ENCODE measurements at regions not wholly inside any gene's neighbourhood (a gene's known extent, or its start where the extent isn't known, plus 50 kb on each side); places are given as distances from the start of the nearest gene placed in this dataset.

DNA sequence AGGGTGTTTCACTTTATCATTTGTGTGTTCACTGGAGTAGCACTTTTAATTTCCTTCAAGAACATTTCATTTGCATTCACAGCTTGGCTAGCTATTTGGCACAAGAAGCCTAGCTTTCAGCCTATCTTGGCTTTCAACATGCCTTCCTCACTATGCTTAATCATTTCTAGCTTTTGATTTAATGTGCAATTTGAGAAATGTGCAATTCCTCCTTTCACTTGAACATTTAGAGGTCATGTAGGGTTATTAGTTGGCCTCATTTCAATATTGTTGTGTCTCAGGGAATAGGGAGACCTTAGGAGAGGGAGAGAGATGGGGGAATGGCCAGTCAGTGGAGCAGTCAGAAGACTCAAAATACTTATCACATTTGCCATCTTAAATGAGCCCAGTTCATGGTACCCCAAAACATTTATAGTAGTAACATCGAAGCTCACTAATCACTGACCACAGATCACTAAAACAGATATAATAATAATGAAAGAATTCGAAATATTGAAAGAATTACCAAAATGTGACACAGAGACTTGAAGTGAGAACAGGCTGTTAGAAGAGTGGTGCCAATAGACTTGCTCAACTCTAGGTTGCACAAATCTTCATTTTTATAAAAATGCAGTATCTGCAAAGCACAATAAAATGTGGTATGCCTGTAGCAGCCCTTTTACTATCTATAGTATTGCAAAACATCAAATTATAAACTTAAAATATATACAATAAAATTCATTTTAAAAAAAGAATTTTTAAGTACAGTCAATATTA is 561.2 kb downstream of the METTL4 start:
- FAIRE-seq (no peak), DNase-seq (ENCODE audit: low spot score) (no peak)

DNA sequence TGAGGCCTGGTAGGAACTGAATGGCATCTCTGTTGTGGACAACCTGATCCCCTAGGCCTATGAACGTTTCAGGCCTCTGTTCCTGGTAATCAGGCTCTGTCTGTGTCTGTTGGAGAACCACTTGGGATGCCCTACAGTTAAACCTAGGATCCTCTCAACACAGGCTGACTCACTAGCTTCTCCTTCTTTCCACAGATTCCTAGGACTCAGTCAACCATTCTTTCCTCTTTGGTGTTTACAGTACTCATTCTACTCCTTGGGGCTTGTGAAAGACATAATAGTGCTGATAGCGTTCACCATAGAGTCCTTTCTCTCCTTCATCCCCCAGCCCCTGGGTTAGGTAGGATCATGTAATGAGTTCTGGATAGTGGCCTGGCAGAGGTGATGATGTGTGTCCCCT is 544.3 kb downstream of the METTL4 start:
- FAIRE-seq (peak; percentile 93), DNase-seq (ENCODE audit: low spot score) (peak; percentile 90)

DNA sequence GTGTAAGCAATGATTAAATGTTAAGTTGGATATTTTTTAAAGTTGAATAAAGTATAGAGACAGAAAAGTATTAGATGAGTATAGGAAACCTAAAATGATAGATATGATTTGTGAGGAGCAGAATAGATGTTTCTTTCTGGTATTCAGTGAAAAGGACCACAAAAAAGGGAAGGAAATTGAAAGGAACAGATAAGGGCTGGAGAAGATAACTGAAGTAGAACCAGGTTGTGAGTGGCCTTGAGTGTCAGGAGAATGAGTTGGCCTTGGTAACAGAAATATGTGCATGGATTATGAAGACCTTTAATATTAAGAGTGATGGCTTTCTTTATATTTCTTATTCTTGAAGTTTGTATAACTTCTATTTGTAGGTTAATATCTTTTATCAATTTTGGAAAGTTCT is 543.5 kb downstream of the METTL4 start:
- no peak for DNase-seq (ENCODE audit: low spot score)
- no peak for FAIRE-seq

DNA sequence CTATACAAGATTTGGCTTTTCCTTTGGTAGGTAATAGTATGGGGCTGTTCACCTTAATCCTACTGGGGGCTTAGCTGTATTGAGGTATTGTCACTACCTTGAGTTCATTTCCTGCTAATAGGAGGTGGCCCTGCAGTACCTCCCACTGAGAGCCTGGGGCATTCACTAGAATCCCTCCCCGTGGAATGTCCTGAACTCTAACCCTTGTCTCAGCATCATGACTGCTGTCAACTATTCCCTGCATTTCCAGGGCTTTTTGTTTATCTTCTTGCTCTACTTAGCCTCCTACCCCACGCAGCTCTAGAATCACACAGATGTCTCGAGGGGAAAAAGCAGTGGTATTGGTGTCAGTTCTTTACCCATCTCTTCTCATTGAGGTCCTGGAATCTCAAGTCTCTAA is 542.3 kb downstream of the METTL4 start:
- DNase-seq (ENCODE audit: low spot score) (no peak), FAIRE-seq (no peak)

DNA sequence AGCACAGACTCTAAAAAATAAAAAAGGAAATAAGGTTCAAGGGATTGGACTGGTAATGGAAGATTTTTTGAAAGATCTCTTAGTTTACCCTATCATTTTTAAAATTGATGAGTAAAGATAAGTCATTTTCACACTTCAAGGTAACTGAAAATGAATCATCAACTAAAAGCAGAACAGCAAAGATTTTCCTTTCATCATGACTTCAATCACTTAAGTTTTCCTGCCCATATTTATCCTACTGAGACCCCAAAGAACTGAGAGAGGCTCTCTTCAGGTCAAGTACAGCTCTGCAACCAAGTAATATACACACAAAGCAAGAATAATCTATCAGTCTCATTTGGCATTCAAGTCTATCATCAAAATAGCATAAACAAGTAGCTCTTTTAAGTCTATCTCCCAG is 540.7 kb downstream of the METTL4 start:
- DNase-seq (ENCODE audit: low spot score) (no peak), FAIRE-seq (no peak)

DNA sequence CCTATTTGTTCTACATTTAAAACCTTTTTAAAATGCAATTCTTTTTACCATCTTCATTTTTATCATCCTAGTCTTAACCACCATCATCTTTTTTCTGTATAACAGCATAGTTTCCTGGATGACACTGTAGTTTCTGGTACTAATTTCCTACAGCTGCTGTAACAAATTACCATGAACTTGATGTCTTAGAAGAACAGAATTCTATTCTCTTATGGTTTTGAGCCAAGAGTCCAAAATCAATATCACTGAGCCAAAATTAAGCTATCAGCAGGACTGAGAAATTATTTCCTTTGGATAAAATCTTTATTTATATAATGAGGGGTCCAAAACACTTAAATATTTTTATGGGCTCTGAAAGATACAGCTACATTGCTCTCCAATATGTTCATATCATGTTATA is 539.3 kb downstream of the METTL4 start:
- DNase-seq (ENCODE audit: low spot score), result no peak
- FAIRE-seq, result no peak

DNA sequence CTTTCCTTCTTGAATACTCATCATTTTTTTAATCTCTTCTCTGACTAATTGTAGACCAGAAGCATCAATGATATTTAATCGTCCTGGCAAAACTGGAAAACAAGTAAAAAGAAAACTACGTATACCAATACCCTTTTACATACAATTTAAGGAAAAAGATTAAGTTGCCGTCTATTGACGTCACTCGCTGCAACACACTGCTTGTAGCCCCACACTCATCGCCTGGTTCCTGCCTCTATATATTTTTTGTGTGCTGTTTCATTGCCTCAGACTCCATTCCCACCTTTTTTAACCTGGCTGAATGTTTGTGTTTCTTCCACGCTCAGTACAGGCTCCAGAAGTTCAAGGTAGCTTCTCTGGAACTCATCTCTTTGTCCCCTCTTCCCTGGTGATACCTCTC is 536.2 kb downstream of the METTL4 start:
- FAIRE-seq (no peak), DNase-seq (ENCODE audit: low spot score) (no peak)

DNA sequence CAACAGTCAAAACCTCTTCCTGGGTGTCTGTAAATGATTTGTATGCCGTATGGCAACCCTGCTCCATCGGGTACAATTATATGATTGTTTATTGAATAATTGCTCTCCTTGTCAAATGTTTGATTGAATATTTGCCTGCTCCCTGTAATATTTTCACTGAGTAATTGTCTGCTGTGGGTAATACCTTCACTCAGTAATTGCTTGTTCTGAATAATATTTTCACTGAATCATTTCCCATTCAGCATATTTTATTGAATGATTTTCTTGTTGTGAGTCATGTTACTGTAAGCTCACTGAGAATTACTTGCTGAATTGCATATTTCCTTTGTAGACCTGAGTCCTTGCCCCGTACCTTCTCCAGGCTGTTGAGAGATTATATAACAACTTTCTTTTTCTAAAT is 535.2 kb downstream of the METTL4 start:
- FAIRE-seq, result peak; percentile 18
- peak; percentile 10 for DNase-seq (ENCODE audit: low spot score)

DNA sequence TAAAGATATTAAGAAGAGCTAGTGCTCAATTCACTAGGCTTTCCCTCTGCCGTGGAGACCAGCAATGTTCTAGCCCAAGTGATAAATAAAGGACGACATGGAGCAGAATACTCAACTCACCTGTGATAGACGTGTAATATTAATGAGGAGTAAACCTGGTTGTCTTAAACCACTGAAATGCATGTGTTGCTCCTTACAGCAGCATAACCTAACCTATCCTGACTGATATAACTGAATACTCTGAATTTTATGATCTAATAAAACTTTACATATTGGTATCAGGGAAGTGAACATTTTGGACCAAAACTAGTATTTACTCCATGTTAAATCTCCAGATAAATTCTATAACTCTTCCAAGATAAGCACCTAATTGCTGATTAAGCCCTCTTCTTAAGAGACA is 531.0 kb downstream of the METTL4 start:
- DNase-seq (ENCODE audit: low spot score) (no peak), FAIRE-seq (no peak)

DNA sequence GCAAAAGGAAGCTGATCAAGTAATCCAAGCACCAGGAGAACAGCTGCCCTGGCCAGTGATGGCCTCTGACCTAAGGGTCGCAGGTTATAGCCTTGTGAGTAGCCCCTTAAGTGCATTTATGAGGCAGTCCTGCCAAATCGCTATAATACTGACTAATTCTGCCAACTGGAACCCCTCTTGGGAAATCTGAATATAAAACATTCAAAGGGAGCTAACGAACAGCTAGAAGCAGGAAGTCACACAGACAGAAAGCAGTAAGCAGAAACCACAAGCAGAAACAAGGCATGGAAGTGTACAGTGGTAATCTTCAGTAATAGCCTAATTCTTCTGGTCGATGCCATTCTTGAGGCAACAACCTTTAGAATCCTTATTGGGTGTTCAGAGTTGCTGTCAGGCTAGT is 521.3 kb downstream of the METTL4 start:
- FAIRE-seq, result peak; percentile 74
- DNase-seq (ENCODE audit: low spot score), result peak; percentile 65

DNA sequence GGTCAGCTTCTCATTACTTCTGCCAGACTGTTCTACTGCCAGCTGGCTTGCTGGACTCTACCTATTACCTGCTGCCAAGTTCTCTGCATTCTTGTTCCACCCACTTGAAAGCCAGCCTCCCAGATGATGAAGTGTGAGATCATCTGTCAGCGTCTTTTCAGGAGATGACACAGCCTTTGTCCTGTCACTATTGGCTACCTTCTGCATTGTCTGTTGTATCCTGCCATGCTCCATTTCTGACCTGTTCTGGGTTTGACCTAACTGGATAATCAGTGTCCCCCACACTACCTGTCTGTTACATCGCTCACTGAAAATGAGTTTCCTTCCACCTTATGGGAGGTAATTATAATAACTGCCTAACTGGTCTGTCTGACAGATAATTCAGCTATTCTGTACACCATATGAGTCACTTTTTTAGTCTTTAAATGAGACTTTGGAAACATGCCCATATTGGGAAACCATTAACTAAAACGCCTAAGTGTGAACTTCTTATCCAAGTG is 520.6 kb downstream of the METTL4 start:
- DNase-seq (ENCODE audit: low spot score), result peak; percentile 87
- peak; percentile 86 for FAIRE-seq

DNA sequence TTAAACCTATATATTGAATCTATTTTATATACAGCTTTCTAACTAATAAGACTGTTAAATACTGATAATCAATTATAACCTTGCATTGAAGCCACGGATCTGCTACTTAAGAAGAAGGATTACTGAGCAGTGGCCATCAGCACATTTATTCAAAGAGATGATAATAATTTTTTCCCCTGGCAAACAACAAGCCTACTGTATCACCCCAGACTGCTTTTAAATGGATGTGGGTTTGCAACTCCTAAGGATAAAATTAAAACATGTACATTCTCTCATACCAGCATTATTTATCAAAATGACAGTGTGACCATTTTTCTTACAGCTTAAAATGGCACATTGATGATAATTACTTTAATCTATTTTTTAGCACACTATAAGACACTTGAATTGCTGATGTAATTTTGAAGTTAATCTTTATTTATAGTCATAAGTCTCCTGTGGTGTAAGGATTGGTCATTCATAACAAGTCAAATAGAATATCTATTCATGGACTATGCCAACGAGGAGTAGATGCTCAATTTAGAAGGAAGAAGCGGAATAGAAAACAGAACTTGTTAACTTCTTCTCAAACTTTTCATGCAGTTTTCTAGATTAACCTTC is 517.7 kb downstream of the METTL4 start:
- FAIRE-seq (no peak), DNase-seq (ENCODE audit: low spot score) (no peak)

DNA sequence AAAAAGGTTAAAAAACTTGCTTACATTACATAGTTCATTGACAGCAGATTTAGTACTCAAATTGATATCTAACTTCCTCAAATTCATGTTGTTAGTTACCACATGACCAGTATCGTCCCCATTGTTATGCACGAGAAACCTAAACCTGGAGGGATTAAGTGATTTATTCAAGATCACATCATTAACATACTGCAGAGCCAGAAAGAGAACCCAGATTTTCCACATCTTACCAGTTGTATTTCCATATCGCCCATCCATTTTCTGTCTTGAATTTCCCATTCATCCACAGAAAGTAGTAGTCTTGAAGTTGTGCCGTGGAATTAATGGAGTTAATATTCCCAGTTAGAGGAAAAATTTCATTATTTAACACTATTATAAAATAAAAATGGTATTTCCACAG is 512.0 kb downstream of the METTL4 start:
- no peak for FAIRE-seq
- DNase-seq (ENCODE audit: low spot score), result no peak

DNA sequence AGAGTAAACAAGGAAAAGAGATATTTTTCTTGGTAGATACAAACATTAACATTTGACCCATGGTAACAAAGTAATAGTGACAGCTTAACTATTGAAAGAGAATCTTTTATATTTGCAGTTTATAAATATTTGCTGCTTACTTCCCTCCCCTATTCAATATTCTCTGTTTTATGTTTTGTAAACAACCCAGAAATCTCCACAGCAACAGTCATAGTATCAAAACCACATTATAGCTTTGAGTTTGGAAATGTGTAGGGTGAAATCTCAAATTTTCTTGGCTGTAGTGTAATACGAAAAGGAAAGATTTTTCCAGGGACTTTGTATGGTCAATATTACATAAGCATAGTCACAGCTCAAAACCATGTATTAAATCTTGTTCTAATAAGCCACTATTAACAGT is 511.2 kb downstream of the METTL4 start:
- FAIRE-seq (no peak), DNase-seq (ENCODE audit: low spot score) (no peak)

DNA sequence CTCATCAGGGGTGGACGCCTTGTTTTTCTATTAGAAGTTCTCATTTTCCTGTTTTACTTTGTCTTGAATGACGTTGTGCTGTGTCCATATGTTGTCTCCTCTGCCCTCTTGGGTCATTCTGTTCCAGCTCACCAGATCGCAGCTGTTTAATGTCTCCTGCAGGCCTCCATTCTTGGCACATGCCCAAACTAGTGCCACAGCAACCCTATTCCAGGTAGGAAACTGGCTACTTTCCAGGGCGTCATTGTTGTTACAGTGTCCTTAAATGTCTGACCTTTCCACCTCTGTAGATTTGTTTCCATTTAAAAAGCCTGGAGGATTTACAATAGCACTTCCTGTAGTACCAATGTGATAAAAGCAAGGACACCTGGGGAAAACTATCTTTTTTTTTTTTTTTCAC is 500.7 kb downstream of the METTL4 start:
- FAIRE-seq (no peak), DNase-seq (ENCODE audit: low spot score) (no peak)

DNA sequence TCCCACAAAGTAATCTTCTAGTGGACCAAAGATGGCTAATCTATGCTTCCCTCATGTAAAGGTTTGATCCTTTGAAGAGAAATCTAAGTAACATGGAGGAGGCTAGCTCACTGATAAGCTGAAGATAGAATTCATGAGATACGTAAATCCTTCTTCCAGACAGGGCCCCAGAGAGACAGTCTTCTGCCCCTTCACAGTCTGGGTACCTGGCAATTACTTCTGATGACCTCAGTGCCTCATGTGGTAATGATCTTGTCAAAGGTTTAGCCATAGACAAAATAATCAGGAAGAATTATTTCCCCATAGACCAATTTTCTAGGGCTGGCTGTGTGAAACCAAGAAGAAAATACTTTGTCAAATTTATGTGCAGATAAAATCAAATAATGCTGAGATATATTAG is 495.8 kb downstream of the METTL4 start:
- FAIRE-seq (no peak), DNase-seq (ENCODE audit: low spot score) (no peak)

DNA sequence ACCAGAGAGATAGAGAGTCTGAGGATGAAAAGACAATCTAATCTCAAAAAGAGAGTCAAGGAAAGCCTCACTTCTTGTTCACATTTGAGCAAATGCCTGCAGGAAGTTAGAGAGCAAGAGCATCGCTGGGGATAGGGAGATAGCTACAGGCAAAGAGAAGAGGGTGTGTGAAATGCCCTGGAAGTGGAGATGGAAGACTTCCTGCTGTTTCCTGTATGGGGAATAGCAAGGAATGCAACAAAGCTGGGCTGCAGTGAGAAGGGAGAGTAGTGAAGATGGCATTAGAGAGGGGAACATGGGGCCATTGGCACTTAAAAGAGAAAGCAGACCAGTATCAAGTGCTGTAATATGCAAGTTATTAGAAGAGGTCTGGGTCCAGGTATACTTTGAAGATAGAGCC is 488.6 kb downstream of the METTL4 start:
- FAIRE-seq (no peak), DNase-seq (ENCODE audit: low spot score) (no peak)

DNA sequence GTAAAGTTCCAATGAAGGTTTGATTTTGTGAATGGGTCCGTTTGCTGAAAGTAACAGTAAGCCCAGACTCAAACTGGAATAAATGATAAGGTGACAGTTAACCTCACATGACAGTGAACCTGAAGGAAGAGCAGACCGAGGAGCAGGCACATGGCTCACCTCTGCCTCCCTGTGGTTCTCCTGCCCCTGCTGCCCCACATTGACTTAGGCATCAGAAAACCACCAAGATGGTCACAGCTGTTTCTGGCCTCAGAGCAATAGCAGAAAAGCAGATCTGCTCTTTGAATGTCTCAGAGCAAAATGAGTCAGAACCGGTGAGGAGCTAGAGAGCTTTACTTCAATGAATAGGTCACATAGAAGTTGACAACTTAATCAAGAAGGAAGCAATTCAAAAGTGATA is 487.6 kb downstream of the METTL4 start:
- FAIRE-seq (no peak), DNase-seq (ENCODE audit: low spot score) (no peak)

DNA sequence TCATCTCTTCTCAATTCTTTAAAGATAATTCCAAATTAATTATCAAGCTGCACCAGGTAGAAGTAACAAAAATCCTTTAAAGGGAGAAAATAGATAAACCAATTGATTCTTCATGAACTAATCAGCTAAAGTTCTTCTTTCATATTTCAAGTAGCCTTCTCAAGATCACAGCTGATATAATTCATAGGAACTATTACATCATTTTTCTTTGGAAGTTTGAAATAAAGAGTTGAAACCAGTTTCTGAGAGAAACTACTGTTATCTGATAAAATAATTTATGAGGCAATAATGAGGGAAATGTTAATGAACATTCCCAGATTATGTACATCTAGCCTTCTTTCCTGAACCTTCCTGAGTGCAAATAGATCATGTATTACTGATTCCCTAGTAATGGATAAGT is 484.9 kb downstream of the METTL4 start:
- DNase-seq (ENCODE audit: low spot score) (no peak), FAIRE-seq (no peak)

DNA sequence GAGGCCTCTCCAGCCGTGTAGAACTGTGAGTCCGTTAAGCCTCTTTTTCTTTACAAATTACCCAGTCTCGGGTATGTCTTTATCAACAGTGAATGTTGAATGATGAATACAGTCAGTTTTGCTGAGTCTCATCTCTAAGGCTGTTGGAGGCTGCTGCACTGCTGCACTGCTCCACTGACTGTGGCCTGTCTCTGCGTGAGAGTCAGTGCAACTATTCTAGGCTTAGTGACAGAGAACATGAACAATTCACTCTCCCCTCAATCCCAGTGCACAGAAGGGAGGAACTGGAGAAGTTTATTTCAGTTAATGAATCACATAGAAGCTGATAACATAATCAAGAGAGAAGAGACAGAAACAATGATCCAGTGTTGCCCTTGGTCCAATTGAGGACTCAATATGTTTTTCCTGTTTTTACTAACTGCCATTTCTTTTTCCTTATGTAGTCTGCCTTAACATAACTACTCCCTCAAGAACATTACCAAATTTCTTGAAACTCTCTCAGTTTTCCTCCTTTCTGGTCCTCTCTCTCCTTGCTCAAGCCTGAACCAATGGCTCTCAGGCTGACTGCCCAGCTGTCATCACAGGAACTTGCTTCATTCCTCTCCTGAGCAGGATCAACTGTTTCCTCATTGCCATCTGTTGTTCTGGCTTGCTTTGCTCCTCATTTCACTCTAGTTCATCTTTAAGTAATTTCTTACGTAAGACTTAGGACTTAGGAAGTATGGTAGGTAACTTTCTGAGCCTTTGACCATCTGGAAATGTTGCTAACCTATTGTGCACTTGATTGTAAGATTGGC is 483.2 kb downstream of the METTL4 start:
- FAIRE-seq (no peak), DNase-seq (ENCODE audit: low spot score) (no peak)

DNA sequence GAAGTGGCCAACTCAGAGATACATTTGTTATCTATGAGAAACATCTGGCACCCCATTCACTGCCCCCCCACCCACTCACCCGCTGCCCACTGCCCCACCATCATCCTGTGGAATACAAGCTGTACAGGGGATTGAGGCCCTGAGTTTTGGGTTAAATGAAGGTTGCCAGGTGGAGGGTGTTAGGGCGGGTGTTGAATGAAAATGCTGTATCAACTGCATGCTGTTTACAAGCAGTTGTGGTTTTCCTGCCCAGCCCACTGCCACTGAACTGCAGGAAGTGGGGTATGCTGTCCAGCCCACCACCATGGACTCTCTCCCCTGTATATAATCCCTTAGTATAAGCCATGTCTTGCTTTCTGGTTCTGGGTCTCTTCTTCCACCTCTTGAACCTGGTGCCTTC is 481.9 kb downstream of the METTL4 start:
- DNase-seq (ENCODE audit: low spot score) (no peak), FAIRE-seq (no peak)

DNA sequence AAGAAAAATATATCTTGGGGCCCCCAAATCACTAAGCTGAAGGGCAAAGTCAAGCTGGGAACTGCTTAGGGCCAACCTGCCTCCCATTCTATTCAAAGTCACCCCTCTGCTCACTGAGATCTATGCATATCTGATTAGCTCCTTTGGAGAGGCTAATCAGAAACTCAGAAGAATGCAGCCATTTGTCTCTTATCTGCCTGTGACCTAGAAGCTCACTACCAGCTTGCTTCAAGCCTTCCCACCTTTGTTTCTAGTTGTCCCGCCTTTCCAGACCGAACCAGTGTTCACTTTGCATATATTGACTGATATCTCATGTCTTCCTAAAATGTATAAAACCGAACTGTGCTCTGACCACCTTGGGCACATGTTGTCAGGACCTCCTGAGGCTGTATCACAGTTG is 479.4 kb downstream of the METTL4 start:
- no peak for FAIRE-seq
- DNase-seq (ENCODE audit: low spot score), result no peak

Measured in RCC 7860 (cell line).